H9 (cell line): ENCODE measurements at regions not wholly inside any gene's neighbourhood (a gene's known extent, or its start where the extent isn't known, plus 50 kb on each side); places are given as distances from the start of the nearest gene placed in this dataset.

Experiments
- DNase-seq: peaks from one replicate; pipeline ENCODE4 v3.0.0-alpha.2; 2017
- H2AFZ ChIP-seq: one replicate; pipeline ENCODE4 v1.6.1; 2013; ENCODE audit warnings: mild to moderate bottlenecking, low read length, control low read depth, moderate library complexity
- H2AK5ac ChIP-seq: 2 replicates; pipeline ENCODE4 v1.6.1; 2013; ENCODE audit warnings: low read length, control low read depth, mixed read lengths; ENCODE audit not compliant: insufficient read length
- H2BK120ac ChIP-seq: one replicate; pipeline ENCODE4 v1.6.1; 2013; ENCODE audit warnings: low read depth, mild to moderate bottlenecking, low read length, control low read depth, inconsistent platforms; ENCODE audit not compliant: poor library complexity, severe bottlenecking
- H2BK12ac ChIP-seq: 2 replicates; pipeline ENCODE4 v1.6.1; 2013; ENCODE audit warnings: low read length, control low read depth, mixed read lengths, low read depth; ENCODE audit not compliant: insufficient read length
- H2BK15ac ChIP-seq: 2 replicates; pipeline ENCODE4 v1.6.1; 2013; ENCODE audit warnings: low read depth, low read length, control low read depth
- H2BK20ac ChIP-seq: one replicate; pipeline ENCODE4 v1.6.1; 2013; ENCODE audit warnings: low read depth, mild to moderate bottlenecking, low read length, control low read depth, inconsistent platforms; ENCODE audit not compliant: poor library complexity, severe bottlenecking
- H2BK5ac ChIP-seq: 2 replicates; pipeline ENCODE4 v1.6.1; 2013; ENCODE audit warnings: low read length, control low read depth, mixed read lengths; ENCODE audit not compliant: insufficient read length
- H3K14ac ChIP-seq: 2 replicates; pipeline ENCODE4 v1.6.1; 2013; ENCODE audit warnings: low read length, control low read depth; ENCODE audit not compliant: insufficient read depth
- H3K18ac ChIP-seq: 2 replicates; pipeline ENCODE4 v1.6.1; 2013; ENCODE audit warnings: low read depth, mild to moderate bottlenecking, mixed read lengths, low read length, control low read depth; ENCODE audit not compliant: insufficient read length
- H3K23ac ChIP-seq: 2 replicates; pipeline ENCODE4 v1.6.1; 2013; ENCODE audit warnings: low read length, control low read depth, mixed read lengths, low read depth; ENCODE audit not compliant: insufficient read length
- H3K23me2 ChIP-seq: 2 replicates; pipeline ENCODE4 v1.6.1; 2013; ENCODE audit warnings: low read depth, mild to moderate bottlenecking, mixed read lengths, low read length, control low read depth; ENCODE audit not compliant: insufficient read length, poor library complexity, severe bottlenecking
- H3K27ac ChIP-seq: 2 replicates; pipeline ENCODE4 v1.5.1; 2013; ENCODE audit warnings: low read length, control low read depth, mixed read lengths, low read depth; ENCODE audit not compliant: insufficient read length
- H3K27me3 ChIP-seq: 2 replicates; pipeline ENCODE4 v1.6.1; 2013; ENCODE audit warnings: low read length, control low read depth, inconsistent platforms; ENCODE audit not compliant: insufficient read depth
- H3K4ac ChIP-seq: 2 replicates; pipeline ENCODE4 v1.6.1; 2013; ENCODE audit warnings: low read depth, mild to moderate bottlenecking, control low read depth, inconsistent platforms, low read length, moderate library complexity
- H3K4me1 ChIP-seq: 2 replicates; pipeline ENCODE4 v1.6.1; 2013; ENCODE audit warnings: low read length, control low read depth, inconsistent platforms; ENCODE audit not compliant: insufficient read depth
- H3K4me2 ChIP-seq: 2 replicates; pipeline ENCODE4 v1.6.1; 2013; ENCODE audit warnings: low read length, control low read depth, mixed read lengths; ENCODE audit not compliant: insufficient read length, insufficient read depth
- H3K56ac ChIP-seq: 2 replicates; pipeline ENCODE4 v1.6.1; 2013; ENCODE audit warnings: low read depth, mild to moderate bottlenecking, mixed read lengths, low read length, control low read depth; ENCODE audit not compliant: insufficient read length
- H3K79me1 ChIP-seq: 2 replicates; pipeline ENCODE4 v1.6.1; 2013; ENCODE audit warnings: low read depth, mild to moderate bottlenecking, moderate library complexity, low read length, control low read depth, inconsistent platforms; ENCODE audit not compliant: insufficient read depth, poor library complexity, severe bottlenecking
- H3K79me2 ChIP-seq: 2 replicates; pipeline ENCODE4 v1.6.1; 2013; ENCODE audit warnings: low read length, control low read depth, inconsistent platforms; ENCODE audit not compliant: insufficient read depth
- H3K9ac ChIP-seq: 2 replicates; pipeline ENCODE4 v1.6.1; 2013; ENCODE audit warnings: low read length, control low read depth, mixed read lengths; ENCODE audit not compliant: insufficient read length; ENCODE audit errors: extremely low read depth
- H3K9me3 ChIP-seq: one replicate; pipeline ENCODE4 v1.6.1; 2013; ENCODE audit warnings: low read depth, low read length, inconsistent platforms; ENCODE audit not compliant: control insufficient read depth
- H3T11ph ChIP-seq: one replicate; pipeline ENCODE4 v1.6.1; 2013; ENCODE audit warnings: mild to moderate bottlenecking, low read length, control low read depth, inconsistent platforms
- H4K20me1 ChIP-seq: one replicate; pipeline ENCODE4 v1.6.1; 2013; ENCODE audit not compliant: control insufficient read depth, insufficient read length, insufficient read depth
- H4K5ac ChIP-seq: 2 replicates; pipeline ENCODE4 v1.6.1; 2013; ENCODE audit warnings: low read depth, mild to moderate bottlenecking, mixed read lengths, low read length, control low read depth; ENCODE audit not compliant: insufficient read length
- H4K8ac ChIP-seq: replicated peaks from 2 replicates; pipeline ENCODE4 v1.6.1; 2013; ENCODE audit warnings: low read length, control low read depth, mixed read lengths, low read depth; ENCODE audit not compliant: insufficient read length
- H4K91ac ChIP-seq: 2 replicates; pipeline ENCODE4 v1.6.1; 2013; ENCODE audit warnings: low read depth, mild to moderate bottlenecking, moderate library complexity, mixed read lengths, low read length, control low read depth; ENCODE audit not compliant: insufficient read length
- H3K27ac Mint-ChIP-seq, 3 experiments: 2 replicates in 2 of 3; 3 replicates in 1 of 3; pipeline ENCODE4 v1.8.0; 2020 to 2021; ENCODE audit warnings: mixed read lengths in 3 of 3, mild to moderate bottlenecking in 1 of 3, moderate library complexity in 1 of 3
- H3K27me3 Mint-ChIP-seq: 2 replicates; pipeline ENCODE4 v1.8.0; 2021; ENCODE audit warnings: low read depth, mild to moderate bottlenecking, moderate library complexity, mixed read lengths
- H3K36me3 Mint-ChIP-seq, 3 experiments: 2 replicates in 2 of 3; 3 replicates in 1 of 3; pipeline ENCODE4 v1.8.0; 2020 to 2021; ENCODE audit warnings: low read depth in 3 of 3, mixed read lengths in 3 of 3; ENCODE audit not compliant: insufficient read depth in 1 of 3
- H3K4me1 Mint-ChIP-seq, 2 experiments: 2 replicates each; pipeline ENCODE4 v1.8.0; 2020; ENCODE audit warnings: mixed read lengths in 2 of 2
- H3K4me3 Mint-ChIP-seq, 2 experiments: 2 replicates in 1 of 2; 3 replicates in 1 of 2; pipeline ENCODE4 v1.8.0; 2020 to 2021; ENCODE audit warnings: mild to moderate bottlenecking in 2 of 2, mixed read lengths in 2 of 2, moderate library complexity in 1 of 2
- H3K9me3 Mint-ChIP-seq, 2 experiments: 2 replicates in 1 of 2; 3 replicates in 1 of 2; pipeline ENCODE4 v1.8.0; 2020; ENCODE audit warnings: mild to moderate bottlenecking in 2 of 2, mixed read lengths in 2 of 2, moderate library complexity in 1 of 2
- WGBS: extraction: QIAGEN DNeasy Blood & Tissue Kit; methylation state at CpG from one replicate; pipeline ENCODE4 v1.1.7; 2013; ENCODE audit warnings: missing lambda C conversion rate, low lambda C conversion rate, mixed read lengths; ENCODE audit not compliant: insufficient read length; ENCODE audit errors: extremely low coverage; 5-methylcytosine and 5-hydroxymethylcytosine counted together
- TF ChIP-seq, protein P1 (sequence below): fragments of 200-600 bp; sonication (generic); conservative IDR thresholded peaks from 3 replicates; pipeline ENCODE4 v1.8.0; 2021; ENCODE audit warnings: antibody characterized with exemption, mild to moderate bottlenecking

DNA sequence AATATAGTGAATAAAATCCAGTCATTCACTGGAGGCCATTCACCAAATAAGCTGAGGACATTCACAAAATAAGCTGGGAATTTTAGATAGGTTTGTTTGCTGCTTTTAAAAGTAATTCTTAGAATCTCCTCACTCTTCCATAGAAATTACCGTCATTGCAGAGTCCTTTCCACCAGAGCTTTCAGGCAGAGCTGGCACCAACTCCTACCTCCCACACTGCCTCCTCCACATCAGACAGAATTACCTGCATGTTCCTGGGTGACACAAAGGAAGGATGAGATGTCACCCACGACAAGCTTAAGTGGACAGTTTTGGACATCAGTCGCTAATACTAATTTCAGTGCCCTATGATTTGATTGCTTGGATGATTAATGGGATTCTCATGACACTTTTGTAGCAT lies 1113.2 kb downstream of the IGSF11 start:
- Histone ChIP-seq H4K91ac (no peak overlapping the region), H3K79me1 (no peaks in the 10 kb centered on the region), H3K56ac (no peak overlapping the region), H3K9ac (no peak overlapping the region), H2BK15ac (no peak overlapping the region), H4K5ac (no peak overlapping the region), H3K23ac (no peak overlapping the region), H3K23me2 (no peaks in the 10 kb centered on the region), H3K14ac (no peak overlapping the region), H3K4ac (no peak overlapping the region), H3K79me2 (no peaks in the 10 kb centered on the region), H2BK12ac (no peak overlapping the region), H3K4me2 (no peak overlapping the region), H3K18ac (no peak overlapping the region), H2AFZ (no peak overlapping the region), H4K20me1 (no peaks in the 10 kb centered on the region), H2BK20ac (no peak overlapping the region), H4K8ac (no peak overlapping the region), H2BK5ac (no peak overlapping the region), H3K9me3 (no peaks in the 10 kb centered on the region), H2AK5ac (no peak overlapping the region), H3K4me1 (no peaks in the 10 kb centered on the region), H3K27me3 (no peaks in the 10 kb centered on the region), H3K27ac (no peak overlapping the region), H2BK120ac (no peak overlapping the region), H3T11ph (no peak overlapping the region)
- Mint-ChIP-seq H3K4me3 (no peak overlapping the region), H3K36me3 (no peaks in the 10 kb centered on the region), H3K27ac (peak overlapping the region in 1 of 3 experiments; percentile 81; a peak in 1 of 7 replicates), H3K9me3 (no peaks in the 10 kb centered on the region), H3K4me1 (peaks cover 15 to 27% of the 10 kb centered on the region in 2 experiments), H3K27me3 (no peaks in the 10 kb centered on the region)
- no CpG with 5 or more reads among the region's 3 CpGs for WGBS
- TF ChIP-seq, protein P1, sequence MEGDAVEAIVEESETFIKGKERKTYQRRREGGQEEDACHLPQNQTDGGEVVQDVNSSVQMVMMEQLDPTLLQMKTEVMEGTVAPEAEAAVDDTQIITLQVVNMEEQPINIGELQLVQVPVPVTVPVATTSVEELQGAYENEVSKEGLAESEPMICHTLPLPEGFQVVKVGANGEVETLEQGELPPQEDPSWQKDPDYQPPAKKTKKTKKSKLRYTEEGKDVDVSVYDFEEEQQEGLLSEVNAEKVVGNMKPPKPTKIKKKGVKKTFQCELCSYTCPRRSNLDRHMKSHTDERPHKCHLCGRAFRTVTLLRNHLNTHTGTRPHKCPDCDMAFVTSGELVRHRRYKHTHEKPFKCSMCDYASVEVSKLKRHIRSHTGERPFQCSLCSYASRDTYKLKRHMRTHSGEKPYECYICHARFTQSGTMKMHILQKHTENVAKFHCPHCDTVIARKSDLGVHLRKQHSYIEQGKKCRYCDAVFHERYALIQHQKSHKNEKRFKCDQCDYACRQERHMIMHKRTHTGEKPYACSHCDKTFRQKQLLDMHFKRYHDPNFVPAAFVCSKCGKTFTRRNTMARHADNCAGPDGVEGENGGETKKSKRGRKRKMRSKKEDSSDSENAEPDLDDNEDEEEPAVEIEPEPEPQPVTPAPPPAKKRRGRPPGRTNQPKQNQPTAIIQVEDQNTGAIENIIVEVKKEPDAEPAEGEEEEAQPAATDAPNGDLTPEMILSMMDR = no peak
- no peak for DNase-seq
